NCI-H2081 (cell line): ENCODE measurements at regions not wholly inside any gene's neighbourhood (a gene's known extent, or its start where the extent isn't known, plus 50 kb on each side); places are given as distances from the start of the nearest gene placed in this dataset.

ENCODE experiments used
- DNase-seq, 2 experiments: peaks; one replicate each; lab custom pipeline; 2025; lab: John Stamatoyannopoulos, UW

GRCh38 chr11:22491555-22492225 lies 133.9 kb downstream of the FANCF start:
- peak in 1 of 2 experiments; percentile 3 for DNase-seq

- DNase-seq, result no peak
Measured at GRCh38 chr11:22479971-22480720, 142.0 kb downstream of the SLC17A6 start.

- no peak for DNase-seq
Measured at GRCh38 chr11:22479208-22479607, 141.0 kb downstream of the SLC17A6 start.

GRCh38 chr11:22478169-22478568 lies 140.0 kb downstream of the SLC17A6 start:
- DNase-seq, result no peak

GRCh38 chr11:22477312-22477711 lies 139.1 kb downstream of the SLC17A6 start:
- no peak for DNase-seq

GRCh38 chr11:22476589-22476988 lies 138.4 kb downstream of the SLC17A6 start:
- no peak for DNase-seq

- no peak for DNase-seq
Measured at GRCh38 chr11:22474616-22475015, 136.4 kb downstream of the SLC17A6 start.

GRCh38 chr11:22473586-22473985 lies 135.4 kb downstream of the SLC17A6 start:
- DNase-seq, result no peak

- no peak for DNase-seq
Measured at GRCh38 chr11:22472306-22472705, 134.1 kb downstream of the SLC17A6 start.

GRCh38 chr11:22471385-22471784 lies 133.2 kb downstream of the SLC17A6 start:
- peak in 1 of 2 experiments; percentile 24 for DNase-seq

- no peak for DNase-seq
Measured at GRCh38 chr11:22467741-22468140, 129.6 kb downstream of the SLC17A6 start.

- DNase-seq, result no peak
Measured at GRCh38 chr11:22467248-22467647, 129.1 kb downstream of the SLC17A6 start.

GRCh38 chr11:22466809-22467208 lies 128.6 kb downstream of the SLC17A6 start:
- DNase-seq, result no peak

GRCh38 chr11:22466351-22466750 lies 128.2 kb downstream of the SLC17A6 start:
- no peak for DNase-seq

- DNase-seq, result no peak
Measured at GRCh38 chr11:22465620-22466019, 127.4 kb downstream of the SLC17A6 start.

GRCh38 chr11:22461626-22462025 lies 123.4 kb downstream of the SLC17A6 start:
- no peak for DNase-seq

- no peak for DNase-seq
Measured at GRCh38 chr11:22460181-22460580, 122.0 kb downstream of the SLC17A6 start.

- no peak for DNase-seq
Measured at GRCh38 chr11:22459048-22459447, 120.9 kb downstream of the SLC17A6 start.

GRCh38 chr11:22458161-22458560 lies 120.0 kb downstream of the SLC17A6 start:
- no peak for DNase-seq

GRCh38 chr11:22456993-22457762 lies 119.0 kb downstream of the SLC17A6 start:
- no peak for DNase-seq

GRCh38 chr11:22454461-22455090 lies 116.4 kb downstream of the SLC17A6 start:
- DNase-seq, result peak in 1 of 2 experiments; percentile 19

GRCh38 chr11:22449441-22449840 lies 111.3 kb downstream of the SLC17A6 start:
- no peak for DNase-seq
